Activated CD8-positive, alpha-beta T cell treated with anti-CD3 and anti-CD28 coated beads for 36 hours (primary cell): ENCODE measurements at regions not wholly inside any gene's neighbourhood (a gene's known extent, or its start where the extent isn't known, plus 50 kb on each side); places are given as distances from the start of the nearest gene placed in this dataset.

ENCODE experiments used
- ATAC-seq: fragments of 200-7000 bp; cut with Tn5 transposase; one replicate; pipeline ENCODE4 v1.10.0; 2021; ENCODE audit warnings: mild to moderate bottlenecking, moderate library complexity
- CTCF ChIA-PET: fragments of 350-600 bp; sonication (Branson Sonifier 250); formaldehyde crosslinking; loops from one replicate; lab custom pipeline; 2021; ENCODE audit warnings: antibody characterized with exemption; lab: Charles Lee
- POLR2A ChIA-PET: fragments of 350-600 bp; sonication (Branson Sonifier 250); formaldehyde crosslinking; loops from one replicate; lab custom pipeline; 2021; ENCODE audit warnings: antibody characterized with exemption; lab: Charles Lee
- DNase-seq: peaks from one replicate; pipeline ENCODE4 v3.0.0-alpha.2; 2020
- H3K27ac Mint-ChIP-seq: one replicate; pipeline ENCODE4 v1.8.0; 2021; ENCODE audit warnings: mild to moderate bottlenecking, mixed read lengths
- H3K27me3 Mint-ChIP-seq: one replicate; pipeline ENCODE4 v1.8.0; 2021; ENCODE audit warnings: mixed read lengths
- H3K36me3 Mint-ChIP-seq: one replicate; pipeline ENCODE4 v1.8.0; 2021; ENCODE audit warnings: low read depth, mixed read lengths
- H3K4me1 Mint-ChIP-seq: one replicate; pipeline ENCODE4 v1.8.0; 2021; ENCODE audit warnings: low read depth, mixed read lengths
- H3K4me3 Mint-ChIP-seq: one replicate; pipeline ENCODE4 v1.8.0; 2021; ENCODE audit warnings: mild to moderate bottlenecking, moderate library complexity, mixed read lengths
- H3K9me3 Mint-ChIP-seq: one replicate; pipeline ENCODE4 v1.8.0; 2021; ENCODE audit warnings: mixed read lengths
- CTCF ChIP-seq: fragments of 200-600 bp; IDR thresholded peaks from one replicate; pipeline ENCODE4 v1.8.0; 2022; ENCODE audit warnings: antibody characterized with exemption, mild to moderate bottlenecking
- intact Hi-C: fragments of 100-400 bp; cut with micrococcal nuclease; formaldehyde crosslinking; loops from one replicate; pipeline ENCODE4 v1.10.0; 2022

- Mint-ChIP-seq H3K27ac (no peak overlapping the region), H3K27me3 (no peaks in the 10 kb centered on the region), H3K9me3 (no peaks in the 10 kb centered on the region), H3K4me1 (no peaks in the 10 kb centered on the region), H3K4me3 (no peak overlapping the region), H3K36me3 (no peaks in the 10 kb centered on the region)
- ChIA-PET POLR2A (no interaction called here), CTCF (no interaction called here)
- intact Hi-C loops: no loop called here
- TF ChIP-seq CTCF: no peak
- ATAC-seq (no peak), DNase-seq (no peak)
These were observed 950.7 kb upstream of the FANCL start for GRCh38 chr2:59191781-59192180.

GRCh38 chr2:59190518-59190917 is 949.4 kb upstream of the FANCL start:
- ATAC-seq (no peak), DNase-seq (no peak)
- intact Hi-C loops: no loop called here
- Mint-ChIP-seq H3K36me3 (no peaks in the 10 kb centered on the region), H3K9me3 (no peaks in the 10 kb centered on the region), H3K27ac (no peak overlapping the region), H3K4me3 (no peak overlapping the region), H3K4me1 (no peaks in the 10 kb centered on the region), H3K27me3 (no peaks in the 10 kb centered on the region)
- POLR2A ChIA-PET: no interaction called here
- no peak for TF ChIP-seq CTCF
- CTCF ChIA-PET: no interaction called here

GRCh38 chr2:59184276-59185020 is 943.3 kb upstream of the FANCL start:
- DNase-seq: no peak
- H3K9me3 Mint-ChIP-seq: no peaks in the 10 kb centered on the region
- CTCF ChIA-PET: interaction anchor here (0.9 kb wide), 1 partner anchor 160 kb away, joined by 3 read pairs; no protein-coding TSS in a partner anchor
- H3K27ac Mint-ChIP-seq: no peak overlapping the region
- H3K36me3 Mint-ChIP-seq: no peaks in the 10 kb centered on the region
- intact Hi-C loops: no loop called here
- no peak overlapping the region for H3K4me3 Mint-ChIP-seq
- POLR2A ChIA-PET: no interaction called here
- TF ChIP-seq CTCF: no peak
- no peaks in the 10 kb centered on the region for H3K27me3 Mint-ChIP-seq
- ATAC-seq: no peak
- peaks cover 2% of the 10 kb centered on the region for H3K4me1 Mint-ChIP-seq

- TF ChIP-seq CTCF: no peak
- DNase-seq (no peak), ATAC-seq (no peak)
- Mint-ChIP-seq H3K4me1 (peaks cover 2% of the 10 kb centered on the region), H3K9me3 (no peaks in the 10 kb centered on the region), H3K36me3 (no peaks in the 10 kb centered on the region), H3K4me3 (no peak overlapping the region), H3K27ac (no peak overlapping the region), H3K27me3 (no peaks in the 10 kb centered on the region)
- ChIA-PET CTCF (no interaction called here), POLR2A (no interaction called here)
- intact Hi-C loops: no loop called here
These were observed 941.9 kb upstream of the FANCL start for GRCh38 chr2:59183070-59183469.

GRCh38 chr2:59182249-59182648 is 941.1 kb upstream of the FANCL start:
- POLR2A ChIA-PET: no interaction called here
- ATAC-seq (no peak), DNase-seq (peak; percentile 8)
- H3K4me3 Mint-ChIP-seq: no peak overlapping the region
- H3K27ac Mint-ChIP-seq: no peak overlapping the region
- peaks cover 2% of the 10 kb centered on the region for H3K4me1 Mint-ChIP-seq
- H3K9me3 Mint-ChIP-seq: no peaks in the 10 kb centered on the region
- no peaks in the 10 kb centered on the region for H3K27me3 Mint-ChIP-seq
- H3K36me3 Mint-ChIP-seq: no peaks in the 10 kb centered on the region
- peak; percentile 45 for TF ChIP-seq CTCF
- intact Hi-C loops: no loop called here
- CTCF ChIA-PET: interaction anchor here (1.1 kb wide), 1 partner anchor 157 kb away, joined by 3 read pairs; no protein-coding TSS in a partner anchor
